ENCODE measurements at regions not wholly inside any gene's neighbourhood (a gene's known extent, or its start where the extent isn't known, plus 50 kb on each side); places are given as distances from the start of the nearest gene placed in this dataset.

- Mint-ChIP-seq H3K9me3 (no peaks in the 10 kb centered on the region), H3K4me3 (no peak overlapping the region), H3K36me3 (ENCODE audit: low read depth) (no peaks in the 10 kb centered on the region), H3K4me1 (peaks cover 6% of the 10 kb centered on the region), H3K27me3 (ENCODE audit: low read depth) (peaks cover 25% of the 10 kb centered on the region), H3K27ac (ENCODE audit: unreplicated experiment) (no peak overlapping the region)
- TF ChIP-seq CTCF (conservative IDR thresholded peaks at IDR 0.05): no peak
- DNase-seq (ENCODE audit: low read depth, low spot score): no peak
These were observed 384.5 kb upstream of the CDH4 start for GRCh38 chr20:60867589-60867988.

- Mint-ChIP-seq H3K4me1 (peaks cover 6% of the 10 kb centered on the region), H3K9me3 (no peaks in the 10 kb centered on the region), H3K27me3 (ENCODE audit: low read depth) (peaks cover 22% of the 10 kb centered on the region), H3K36me3 (ENCODE audit: low read depth) (no peaks in the 10 kb centered on the region), H3K4me3 (no peak overlapping the region), H3K27ac (ENCODE audit: unreplicated experiment) (peak overlapping the region; percentile 63)
- no peak for TF ChIP-seq CTCF (conservative IDR thresholded peaks at IDR 0.05)
- DNase-seq (ENCODE audit: low read depth, low spot score): no peak
These were observed 383.7 kb upstream of the CDH4 start for GRCh38 chr20:60868316-60868891.

GRCh38 chr20:60869087-60869486 lies 383.0 kb upstream of the CDH4 start:
- H3K9me3 Mint-ChIP-seq: no peaks in the 10 kb centered on the region
- H3K27me3 Mint-ChIP-seq (ENCODE audit: low read depth): peaks cover 19% of the 10 kb centered on the region

GRCh38 chr20:60869625-60870024 lies 382.4 kb upstream of the CDH4 start:
- Mint-ChIP-seq H3K36me3 (ENCODE audit: low read depth) (no peaks in the 10 kb centered on the region), H3K4me3 (no peak overlapping the region), H3K27me3 (ENCODE audit: low read depth) (peaks cover 19% of the 10 kb centered on the region), H3K27ac (ENCODE audit: unreplicated experiment) (no peak overlapping the region), H3K9me3 (no peaks in the 10 kb centered on the region), H3K4me1 (peaks cover 6% of the 10 kb centered on the region)
- DNase-seq (ENCODE audit: low read depth, low spot score): no peak
- no peak for TF ChIP-seq CTCF (conservative IDR thresholded peaks at IDR 0.05)

More at GRCh38 chr20:60869087-60869486, 383.0 kb upstream of the CDH4 start:
- no peak for DNase-seq (ENCODE audit: low read depth, low spot score)
- peaks cover 6% of the 10 kb centered on the region for H3K4me1 Mint-ChIP-seq
- H3K36me3 Mint-ChIP-seq (ENCODE audit: low read depth): no peaks in the 10 kb centered on the region
- no peak overlapping the region for H3K4me3 Mint-ChIP-seq
- TF ChIP-seq CTCF (conservative IDR thresholded peaks at IDR 0.05): no peak
- H3K27ac Mint-ChIP-seq (ENCODE audit: unreplicated experiment): peak overlapping the region; percentile 63

GRCh38 chr20:60870040-60870439 lies 382.0 kb upstream of the CDH4 start:
- TF ChIP-seq CTCF (conservative IDR thresholded peaks at IDR 0.05): no peak
- H3K4me1 Mint-ChIP-seq: peaks cover 6% of the 10 kb centered on the region

More at GRCh38 chr20:60870040-60870439, 382.0 kb upstream of the CDH4 start:
- Mint-ChIP-seq H3K27ac (ENCODE audit: unreplicated experiment) (no peak overlapping the region), H3K27me3 (ENCODE audit: low read depth) (peaks cover 19% of the 10 kb centered on the region), H3K4me3 (no peak overlapping the region), H3K36me3 (ENCODE audit: low read depth) (no peaks in the 10 kb centered on the region), H3K9me3 (no peaks in the 10 kb centered on the region)
- no peak for DNase-seq (ENCODE audit: low read depth, low spot score)

Data from neural crest cell (in vitro differentiated cells).